ENCODE measurements at regions not wholly inside any gene's neighbourhood (a gene's known extent, or its start where the extent isn't known, plus 50 kb on each side); places are given as distances from the start of the nearest gene placed in this dataset.
"Not testable (repeated sequence)": the region's sequence is repeated elsewhere in the genome, so short reads cannot be mapped to it uniquely, and the experiment has no call there.

- no peak for DNase-seq (ENCODE audit: low read depth)
Observed at GRCh38 chr18:60911504-60911903, 421.7 kb upstream of the CDH20 start.

GRCh38 chr18:60915160-60915559 lies 418.1 kb upstream of the CDH20 start:
- TF ChIP-seq CTCF (IDR thresholded peaks at IDR 0.05; ENCODE audit: insufficient read depth, low read depth, low read length, missing control alignments) = no peak
- no peak for DNase-seq (ENCODE audit: low read depth)
- no peak overlapping the region for H3K4me3 ChIP-seq (ENCODE audit: low read depth, low read length)

More at GRCh38 chr18:60911504-60911903, 421.7 kb upstream of the CDH20 start:
- no peak overlapping the region for H3K4me3 ChIP-seq (ENCODE audit: low read depth, low read length)
- no peak for TF ChIP-seq CTCF (IDR thresholded peaks at IDR 0.05; ENCODE audit: insufficient read depth, low read depth, low read length, missing control alignments)

GRCh38 chr18:60918862-60919261 lies 414.4 kb upstream of the CDH20 start:
- DNase-seq (ENCODE audit: low read depth); H3K4me3 ChIP-seq (ENCODE audit: low read depth, low read length): not testable (repeated sequence)

GRCh38 chr18:60925892-60926291 lies 407.3 kb upstream of the CDH20 start:
- TF ChIP-seq CTCF (IDR thresholded peaks at IDR 0.05; ENCODE audit: insufficient read depth, low read depth, low read length, missing control alignments) = no peak
- no peak for DNase-seq (ENCODE audit: low read depth)
- no peak overlapping the region for H3K4me3 ChIP-seq (ENCODE audit: low read depth, low read length)

GRCh38 chr18:60929966-60930365 lies 403.3 kb upstream of the CDH20 start:
- DNase-seq (ENCODE audit: low read depth) = no peak
- H3K4me3 ChIP-seq (ENCODE audit: low read depth, low read length) = no peak overlapping the region
- TF ChIP-seq CTCF (IDR thresholded peaks at IDR 0.05; ENCODE audit: insufficient read depth, low read depth, low read length, missing control alignments) = no peak

GRCh38 chr18:60935041-60935910 lies 398.0 kb upstream of the CDH20 start:
- DNase-seq (ENCODE audit: low read depth) = no peak
- TF ChIP-seq CTCF (IDR thresholded peaks at IDR 0.05; ENCODE audit: insufficient read depth, low read depth, low read length, missing control alignments) = no peak
- H3K4me3 ChIP-seq (ENCODE audit: low read depth, low read length) = no peak overlapping the region

GRCh38 chr18:60936101-60936500 lies 397.1 kb upstream of the CDH20 start:
- no peak for DNase-seq (ENCODE audit: low read depth)
- no peak for TF ChIP-seq CTCF (IDR thresholded peaks at IDR 0.05; ENCODE audit: insufficient read depth, low read depth, low read length, missing control alignments)
- H3K4me3 ChIP-seq (ENCODE audit: low read depth, low read length) = no peak overlapping the region
